GM12864 (cell line): ENCODE measurements at regions not wholly inside any gene's neighbourhood (a gene's known extent, or its start where the extent isn't known, plus 50 kb on each side); places are given as distances from the start of the nearest gene placed in this dataset.

Experiments used
- DNase-seq: peaks from one replicate; pipeline ENCODE4 v3.0.0-alpha.2; 2011; ENCODE audit warnings: low read depth
- H3K4me3 ChIP-seq: 2 replicates; pipeline ENCODE4 v1.5.1; 2011; ENCODE audit warnings: mild to moderate bottlenecking, low read depth, low read length, control low read depth
- TF ChIP-seq, protein P1 (sequence below): IDR thresholded peaks from 2 replicates; pipeline ENCODE4 v1.5.1; 2011; ENCODE audit warnings: low read depth, mild to moderate bottlenecking, moderate library complexity, low read length, control low read depth, inconsistent platforms; ENCODE audit errors: missing control alignments

DNA sequence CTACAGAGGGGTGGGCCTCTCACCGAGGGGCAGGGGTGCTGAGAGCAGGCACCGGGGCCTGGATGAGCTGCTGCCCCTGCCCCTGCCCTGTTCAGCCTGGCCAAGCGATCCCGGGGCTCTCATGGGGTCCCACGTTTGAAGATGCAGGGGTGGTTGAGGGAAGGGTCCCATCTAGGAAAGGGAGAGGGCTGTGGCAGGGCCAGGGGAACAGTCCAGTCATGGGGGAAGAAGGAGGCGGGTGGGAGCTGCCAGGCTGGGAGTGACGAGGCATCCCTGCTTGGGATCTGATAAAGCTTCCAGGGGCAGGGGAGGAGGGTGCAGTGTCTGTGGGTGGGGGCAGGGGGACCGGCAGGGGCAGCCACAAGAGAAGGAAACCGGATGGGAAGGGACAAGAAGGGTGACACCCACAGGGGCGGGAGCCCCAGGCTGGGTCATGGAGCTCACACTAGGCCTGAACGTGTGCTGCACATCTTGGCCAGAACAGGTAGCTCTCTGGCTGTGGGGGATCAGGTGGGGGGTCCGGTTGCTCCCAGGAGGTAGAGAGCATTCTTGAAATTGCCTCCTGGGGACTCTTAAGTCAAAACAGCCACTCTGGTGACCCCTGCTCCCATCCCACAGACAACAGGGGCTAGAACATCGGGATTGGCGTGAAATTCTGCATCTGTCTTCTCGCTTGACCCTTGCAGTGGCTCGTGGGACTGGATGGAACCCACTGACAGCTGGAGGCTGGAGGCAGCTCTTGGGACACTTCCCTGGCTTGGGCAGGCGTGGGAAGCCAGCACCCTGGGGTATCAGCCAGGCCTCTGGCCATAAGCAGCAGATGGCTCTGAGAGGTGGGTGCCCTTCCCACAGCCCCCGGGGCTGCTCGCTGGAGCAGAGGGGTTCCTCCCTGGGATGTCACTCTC, 58.0 kb upstream of the GATA5 start:
- TF ChIP-seq, protein P1, sequence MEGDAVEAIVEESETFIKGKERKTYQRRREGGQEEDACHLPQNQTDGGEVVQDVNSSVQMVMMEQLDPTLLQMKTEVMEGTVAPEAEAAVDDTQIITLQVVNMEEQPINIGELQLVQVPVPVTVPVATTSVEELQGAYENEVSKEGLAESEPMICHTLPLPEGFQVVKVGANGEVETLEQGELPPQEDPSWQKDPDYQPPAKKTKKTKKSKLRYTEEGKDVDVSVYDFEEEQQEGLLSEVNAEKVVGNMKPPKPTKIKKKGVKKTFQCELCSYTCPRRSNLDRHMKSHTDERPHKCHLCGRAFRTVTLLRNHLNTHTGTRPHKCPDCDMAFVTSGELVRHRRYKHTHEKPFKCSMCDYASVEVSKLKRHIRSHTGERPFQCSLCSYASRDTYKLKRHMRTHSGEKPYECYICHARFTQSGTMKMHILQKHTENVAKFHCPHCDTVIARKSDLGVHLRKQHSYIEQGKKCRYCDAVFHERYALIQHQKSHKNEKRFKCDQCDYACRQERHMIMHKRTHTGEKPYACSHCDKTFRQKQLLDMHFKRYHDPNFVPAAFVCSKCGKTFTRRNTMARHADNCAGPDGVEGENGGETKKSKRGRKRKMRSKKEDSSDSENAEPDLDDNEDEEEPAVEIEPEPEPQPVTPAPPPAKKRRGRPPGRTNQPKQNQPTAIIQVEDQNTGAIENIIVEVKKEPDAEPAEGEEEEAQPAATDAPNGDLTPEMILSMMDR = no peak
- no peak for DNase-seq
- no peak overlapping the region for H3K4me3 ChIP-seq

DNA sequence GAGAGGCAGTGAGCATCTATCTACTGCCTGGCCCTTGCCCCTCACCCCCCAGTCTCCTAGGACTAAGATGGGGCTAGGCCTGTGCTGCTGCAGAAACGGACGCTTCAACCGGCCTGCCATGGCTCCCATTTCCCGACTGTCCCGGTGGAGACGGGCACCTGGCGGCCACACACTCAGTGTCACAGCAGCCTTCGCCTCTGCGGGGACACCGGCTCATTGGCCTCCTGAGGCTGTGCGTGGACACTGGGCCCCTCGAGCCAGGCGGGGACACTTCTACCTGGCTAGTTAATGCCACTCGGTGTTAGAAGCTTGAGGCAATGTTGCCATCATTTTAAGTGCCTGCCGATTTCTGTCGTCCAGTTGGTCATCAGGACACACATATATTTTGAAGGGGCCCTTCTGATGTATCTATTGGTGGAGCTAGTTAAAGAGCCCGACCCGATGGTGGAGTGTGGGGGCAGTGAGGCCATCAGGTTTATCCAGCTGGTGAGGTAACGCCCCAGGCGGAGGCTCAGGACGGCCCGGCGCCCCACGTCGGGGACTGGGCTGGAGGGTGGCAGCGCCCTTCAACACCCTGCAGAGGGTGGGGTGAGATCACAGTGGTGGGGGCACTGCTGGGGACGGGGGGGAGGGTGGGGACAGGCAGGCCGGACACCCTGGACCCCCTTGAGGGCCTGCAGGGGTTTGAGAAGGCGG, 58.9 kb upstream of the GATA5 start:
- no peak overlapping the region for H3K4me3 ChIP-seq
- TF ChIP-seq, protein P1 = no peak
- no peak for DNase-seq

DNA sequence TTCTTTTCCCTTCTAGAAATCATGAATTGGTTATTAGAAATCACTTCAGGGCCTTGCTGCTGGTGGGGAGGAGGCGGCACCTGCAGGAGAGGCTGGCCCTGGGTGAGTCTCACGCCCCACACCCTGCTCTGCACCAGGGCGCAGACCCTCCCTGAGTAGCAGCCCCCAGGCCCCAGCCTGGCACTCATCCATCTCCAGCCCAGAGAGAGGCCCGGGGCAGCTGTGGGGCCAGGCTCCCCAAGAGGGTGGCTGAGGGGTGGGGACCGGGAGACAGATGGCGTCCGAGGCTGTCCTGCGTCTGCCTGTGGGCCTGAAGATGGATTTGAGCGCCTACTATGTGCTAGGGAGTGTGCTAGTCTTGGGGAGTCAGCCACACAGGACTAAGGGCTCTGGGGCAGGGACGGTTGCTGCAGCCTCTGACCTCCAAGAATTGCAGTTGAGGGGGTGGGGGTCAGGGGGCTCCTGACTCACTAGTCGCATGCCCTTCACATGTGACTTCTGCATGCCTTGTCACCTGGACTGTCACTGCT, 59.6 kb upstream of the GATA5 start:
- TF ChIP-seq, protein P1 = no peak
- no peak for DNase-seq

DNA sequence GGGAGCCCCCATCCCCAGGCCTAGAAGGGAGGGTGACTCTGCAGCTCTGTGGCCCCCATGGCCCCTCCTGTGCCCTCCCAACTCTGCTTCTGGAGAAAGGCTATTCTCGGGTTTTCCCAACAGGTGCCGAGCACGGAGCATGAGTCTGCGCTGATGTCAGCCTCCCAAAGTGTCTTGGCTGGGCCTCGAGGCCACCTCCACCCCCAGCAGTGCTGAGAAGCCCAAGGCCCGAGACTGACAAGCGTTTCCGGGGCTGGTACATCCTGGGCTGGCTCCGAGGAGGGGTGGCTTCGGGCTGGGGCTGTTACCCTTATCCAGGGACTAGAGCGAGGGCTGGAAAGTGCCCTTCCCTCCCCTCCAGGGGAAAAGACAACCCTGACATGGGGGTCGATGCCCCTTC, 60.2 kb upstream of the GATA5 start:
- TF ChIP-seq, protein P1 = no peak
- H3K4me3 ChIP-seq = no peak overlapping the region
- no peak for DNase-seq

More for the DNA sequence above, 59.6 kb upstream of the GATA5 start:
- no peak overlapping the region for H3K4me3 ChIP-seq

DNA sequence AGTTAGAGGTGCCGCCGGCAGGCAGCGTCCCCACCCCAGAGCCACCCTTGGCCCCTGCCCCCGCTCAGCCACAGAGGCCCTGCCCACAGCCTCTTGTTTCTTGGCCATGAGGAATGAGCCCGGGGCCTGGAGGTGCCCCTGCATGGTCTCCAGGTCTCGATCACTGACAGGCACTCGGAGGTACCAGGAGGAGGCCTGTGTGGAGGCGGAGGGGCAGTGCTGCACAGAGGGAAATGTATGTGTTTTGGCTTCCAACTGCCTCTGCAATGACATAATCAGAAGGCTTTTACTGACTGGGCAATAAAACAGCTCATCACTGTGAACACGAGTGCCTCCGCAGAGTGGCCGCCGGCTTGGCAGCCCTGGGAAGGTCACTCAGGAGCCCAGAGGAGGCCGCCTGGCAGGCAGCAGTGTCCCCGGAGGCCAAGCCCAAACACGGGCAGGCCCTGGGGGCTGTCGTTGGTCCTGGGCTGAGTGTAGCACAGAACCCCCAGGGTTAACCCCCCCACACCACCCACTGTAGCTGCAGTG, 61.1 kb upstream of the GATA5 start:
- H3K4me3 ChIP-seq = no peak overlapping the region
- TF ChIP-seq, protein P1 = no peak
- DNase-seq = no peak

DNA sequence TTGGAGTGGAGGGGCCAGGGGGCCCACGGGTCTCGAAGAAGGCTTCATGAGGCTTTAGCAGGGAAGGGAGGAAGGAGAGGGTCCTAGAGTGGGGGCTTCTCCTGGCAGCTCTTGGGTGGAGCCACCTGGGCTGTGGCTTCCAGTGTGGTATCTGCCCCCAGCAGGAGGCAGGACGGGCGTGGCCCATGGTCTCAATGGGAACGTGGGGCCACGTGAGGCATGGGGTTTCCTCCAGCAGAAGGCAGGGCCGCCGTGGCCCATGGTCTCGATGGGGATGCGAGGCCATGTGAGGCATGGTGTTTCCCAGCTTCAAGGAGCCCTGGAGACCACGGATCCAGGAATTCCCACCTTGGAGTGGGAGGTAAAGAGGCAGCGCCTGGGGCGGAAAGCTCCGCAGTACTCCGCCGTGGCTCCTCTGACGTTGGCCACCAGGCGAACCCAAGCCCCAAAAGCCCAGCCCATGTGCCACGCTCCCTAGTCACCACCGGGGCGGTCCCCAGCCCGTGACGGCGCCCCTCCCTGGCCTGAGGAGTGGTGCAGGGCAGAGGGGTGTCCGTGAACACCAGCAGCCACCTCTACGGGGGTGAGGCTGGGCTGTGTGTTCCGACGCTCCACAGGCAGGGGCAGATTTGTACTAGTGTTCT, 62.0 kb upstream of the GATA5 start:
- TF ChIP-seq, protein P1 = no peak
- DNase-seq = no peak
- no peak overlapping the region for H3K4me3 ChIP-seq
